ENCODE measurements at regions not wholly inside any gene's neighbourhood (a gene's known extent, or its start where the extent isn't known, plus 50 kb on each side); places are given as distances from the start of the nearest gene placed in this dataset.

DNA sequence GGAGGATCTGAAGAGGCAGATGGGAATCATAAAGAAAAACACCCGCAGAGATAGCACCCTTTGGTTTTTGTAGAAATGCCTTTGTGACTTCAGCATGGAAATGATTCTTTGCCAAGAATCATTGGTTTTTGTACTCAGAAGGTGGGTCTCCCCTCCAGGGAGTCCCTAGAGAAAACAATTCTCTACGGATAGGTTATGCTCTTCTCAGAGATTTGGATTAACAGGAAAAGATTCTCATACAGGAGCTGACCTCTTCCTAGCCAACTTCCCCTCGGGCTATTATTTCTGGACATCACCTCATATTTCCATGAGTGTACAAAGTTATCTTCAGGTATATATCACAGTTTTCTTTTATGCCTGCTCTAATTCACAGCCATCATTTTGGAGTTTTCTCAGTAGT is 274.2 kb upstream of the HABP2 start:
- no peak overlapping the region for H3K9ac ChIP-seq (ENCODE audit: low read length)
- no peak overlapping the region for H2AFZ ChIP-seq (ENCODE audit: low read length)
- DNase-seq = no peak
- no peak overlapping the region for H3K27ac ChIP-seq (ENCODE audit: low read length)
- no peaks in the 10 kb centered on the region for H4K20me1 ChIP-seq (ENCODE audit: insufficient read depth, low read length)
- H3K4me3 ChIP-seq (ENCODE audit: low read length) = no peak overlapping the region
- no peaks in the 10 kb centered on the region for H3K4me1 ChIP-seq (ENCODE audit: low read length)
- no peaks in the 10 kb centered on the region for H3K9me3 ChIP-seq (replicated peaks; ENCODE audit: insufficient read depth, low read length)
- H3K36me3 ChIP-seq (replicated peaks; ENCODE audit: insufficient read depth, low read length) = no peaks in the 10 kb centered on the region
- no peak for TF ChIP-seq EZH2 (optimal IDR thresholded peaks at IDR 0.05; ENCODE audit: low read depth, low read length)
- TF ChIP-seq CTCF (IDR thresholded peaks at IDR 0.05; ENCODE audit: low read length) = no peak
- no peak for TF ChIP-seq EZH2phosphoT487 (IDR thresholded peaks at IDR 0.05; ENCODE audit: low read length)
- H3K79me2 ChIP-seq (ENCODE audit: low read length) = no peaks in the 10 kb centered on the region
- no peaks in the 10 kb centered on the region for H3K27me3 ChIP-seq (replicated peaks; ENCODE audit: insufficient read depth, low read length)
- H3F3A ChIP-seq (ENCODE audit: insufficient read depth, low read length) = no peaks in the 10 kb centered on the region
- H3K4me2 ChIP-seq (ENCODE audit: low read depth, low read length) = no peak overlapping the region
- no peaks in the 10 kb centered on the region for H3K9me2 ChIP-seq (replicated peaks; ENCODE audit: insufficient read depth, low read length)

DNA sequence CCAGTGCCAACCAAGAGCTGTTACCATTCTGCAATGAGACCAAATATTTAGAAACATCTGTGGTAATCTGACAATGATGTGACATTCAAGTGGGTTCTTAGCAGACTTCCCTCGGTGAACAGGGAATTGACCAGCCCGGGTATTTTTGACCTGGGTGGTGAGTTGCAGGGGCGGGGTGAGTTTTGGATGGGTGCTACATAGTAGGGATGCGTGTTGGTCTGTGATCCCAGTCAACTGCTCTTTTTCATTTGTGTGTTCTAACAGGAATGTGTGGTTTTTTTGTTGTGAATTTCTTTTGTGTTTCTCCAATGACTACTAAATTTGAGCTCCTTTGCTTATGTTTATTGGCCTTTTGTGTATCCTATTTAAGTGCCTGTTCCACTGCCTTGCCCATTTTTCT is 273.6 kb upstream of the HABP2 start:
- TF ChIP-seq CTCF (IDR thresholded peaks at IDR 0.05; ENCODE audit: low read length) = no peak
- no peak for TF ChIP-seq EZH2phosphoT487 (IDR thresholded peaks at IDR 0.05; ENCODE audit: low read length)
- TF ChIP-seq EZH2 (optimal IDR thresholded peaks at IDR 0.05; ENCODE audit: low read depth, low read length) = no peak
- no peak overlapping the region for H3K4me3 ChIP-seq (ENCODE audit: low read length)
- no peaks in the 10 kb centered on the region for H3K9me2 ChIP-seq (replicated peaks; ENCODE audit: insufficient read depth, low read length)
- H3K36me3 ChIP-seq (replicated peaks; ENCODE audit: insufficient read depth, low read length) = no peaks in the 10 kb centered on the region
- H3K9ac ChIP-seq (ENCODE audit: low read length) = no peak overlapping the region
- H3K27ac ChIP-seq (ENCODE audit: low read length) = no peak overlapping the region
- DNase-seq = no peak
- H3K9me3 ChIP-seq (replicated peaks; ENCODE audit: insufficient read depth, low read length) = no peaks in the 10 kb centered on the region
- H3K79me2 ChIP-seq (ENCODE audit: low read length) = no peaks in the 10 kb centered on the region
- no peak overlapping the region for H3K4me2 ChIP-seq (ENCODE audit: low read depth, low read length)
- H3K4me1 ChIP-seq (ENCODE audit: low read length) = no peaks in the 10 kb centered on the region
- H3F3A ChIP-seq (ENCODE audit: insufficient read depth, low read length) = no peaks in the 10 kb centered on the region
- no peak overlapping the region for H2AFZ ChIP-seq (ENCODE audit: low read length)
- no peaks in the 10 kb centered on the region for H3K27me3 ChIP-seq (replicated peaks; ENCODE audit: insufficient read depth, low read length)
- H4K20me1 ChIP-seq (ENCODE audit: insufficient read depth, low read length) = no peaks in the 10 kb centered on the region

DNA sequence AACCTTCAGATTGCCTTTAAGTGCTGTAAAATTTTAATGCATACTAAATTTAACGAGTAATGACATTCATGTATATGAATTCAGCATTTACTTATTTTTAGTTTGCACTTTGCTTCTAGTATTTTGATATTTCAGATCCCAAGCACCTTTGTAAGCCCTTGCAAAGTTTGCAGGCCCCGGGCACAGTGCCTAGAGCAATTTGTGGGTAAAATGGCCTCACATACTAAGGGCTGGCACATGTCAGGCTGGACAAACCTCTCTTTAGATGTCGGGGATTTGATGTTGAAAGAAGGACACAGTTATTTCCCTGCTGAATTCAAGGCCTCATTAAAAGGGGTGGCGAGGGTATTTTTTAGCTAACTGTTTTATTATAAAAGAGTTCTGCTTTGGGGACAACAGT is 270.3 kb upstream of the HABP2 start:
- no peak for DNase-seq
- H3K4me3 ChIP-seq (ENCODE audit: low read length) = no peak overlapping the region
- H3K4me1 ChIP-seq (ENCODE audit: low read length) = no peaks in the 10 kb centered on the region
- H3K79me2 ChIP-seq (ENCODE audit: low read length) = no peaks in the 10 kb centered on the region
- no peaks in the 10 kb centered on the region for H3K27me3 ChIP-seq (replicated peaks; ENCODE audit: insufficient read depth, low read length)
- no peaks in the 10 kb centered on the region for H4K20me1 ChIP-seq (ENCODE audit: insufficient read depth, low read length)
- no peak for TF ChIP-seq CTCF (IDR thresholded peaks at IDR 0.05; ENCODE audit: low read length)
- TF ChIP-seq EZH2phosphoT487 (IDR thresholded peaks at IDR 0.05; ENCODE audit: low read length) = no peak
- no peak for TF ChIP-seq EZH2 (optimal IDR thresholded peaks at IDR 0.05; ENCODE audit: low read depth, low read length)
- no peak overlapping the region for H3K4me2 ChIP-seq (ENCODE audit: low read depth, low read length)
- H2AFZ ChIP-seq (ENCODE audit: low read length) = no peak overlapping the region
- H3K36me3 ChIP-seq (replicated peaks; ENCODE audit: insufficient read depth, low read length) = no peaks in the 10 kb centered on the region
- H3K9ac ChIP-seq (ENCODE audit: low read length) = no peak overlapping the region
- H3K9me3 ChIP-seq (replicated peaks; ENCODE audit: insufficient read depth, low read length) = no peaks in the 10 kb centered on the region
- no peak overlapping the region for H3K27ac ChIP-seq (ENCODE audit: low read length)
- no peaks in the 10 kb centered on the region for H3K9me2 ChIP-seq (replicated peaks; ENCODE audit: insufficient read depth, low read length)
- H3F3A ChIP-seq (ENCODE audit: insufficient read depth, low read length) = no peaks in the 10 kb centered on the region

All from MM.1S (cell line).